OCI-LY1 (cell line): ENCODE measurements at regions not wholly inside any gene's neighbourhood (a gene's known extent, or its start where the extent isn't known, plus 50 kb on each side); places are given as distances from the start of the nearest gene placed in this dataset.

ENCODE experiments used
- CTCF ChIP-seq: fragments of 200-600 bp; sonication (generic), shearing (Covaris generic); IDR thresholded peaks from 2 replicates; pipeline ENCODE4 v1.5.1; 2017; ENCODE audit warnings: mild to moderate bottlenecking, antibody characterized with exemption, low read length, moderate library complexity, mixed read lengths
- EZH2 ChIP-seq: fragments of 200-600 bp; sonication (generic), shearing (Covaris generic); IDR thresholded peaks from 2 replicates; pipeline ENCODE4 v1.8.0; 2017; ENCODE audit warnings: borderline replicate concordance, mixed run types, mild to moderate bottlenecking, antibody characterized with exemption, low read length, moderate library complexity, mixed read lengths

GRCh38 chr6:11952316-11952715, 59.8 kb upstream of the HIVEP1 start:
- TF ChIP-seq CTCF (no peak), EZH2 (no peak)
